T-cell (primary cell): ENCODE measurements at regions not wholly inside any gene's neighbourhood (a gene's known extent, or its start where the extent isn't known, plus 50 kb on each side); places are given as distances from the start of the nearest gene placed in this dataset.

Experiments used
- ATAC-seq, 4 experiments: fragments of 200-7000 bp in 3 of 4; fragments of 150-1000 bp in 1 of 4; cut with Tn5 transposase; replicated peaks in 1 of 4; 1 replicate in 3 of 4; 2 replicates in 1 of 4; pipeline ENCODE4 v1.10.0; 2021; ENCODE audit warnings: moderate library complexity in 3 of 4, mild to moderate bottlenecking in 2 of 4, moderate number of reproducible peaks in 1 of 4
- CTCF ChIA-PET, 2 donors: fragments of 300-600 bp; sonication (Branson Sonifier 250); formaldehyde crosslinking; loops; one replicate each; lab custom pipeline; 2022; ENCODE audit warnings: antibody characterized with exemption in 2 of 2; lab: Charles Lee
- POLR2A ChIA-PET, 2 donors: fragments of 300-600 bp; sonication (Branson Sonifier 250); formaldehyde crosslinking; loops; one replicate each; lab custom pipeline; 2022; ENCODE audit warnings: antibody characterized with exemption in 2 of 2; lab: Charles Lee
- DNase-seq, 35 experiments: peaks; one replicate each; pipeline versions ENCODE4 v3.0.0 to v3.0.0-alpha.2; 2013 to 2023
- H3K27ac ChIP-seq: one replicate; pipeline ENCODE4 v1.5.1; 2013; ENCODE audit warnings: low read length
- H3K27me3 ChIP-seq, 2 experiments: replicated peaks in 1 of 2; 1 replicate in 1 of 2; 2 replicates in 1 of 2; pipeline versions ENCODE4 v1.6.1 to v1.7.0; 2013; ENCODE audit warnings: low read length in 1 of 2, mixed read lengths in 1 of 2; ENCODE audit not compliant: control insufficient read depth in 2 of 2, insufficient read depth in 2 of 2; ENCODE audit errors: extremely low read depth in 1 of 2
- H3K36me3 ChIP-seq, 2 donors: 1 replicate in 1 of 2; 2 replicates in 1 of 2; pipeline versions ENCODE4 v1.6.1 to v1.7.0; 2013; ENCODE audit warnings: low read length in 1 of 2; ENCODE audit not compliant: control insufficient read depth in 2 of 2, insufficient read depth in 1 of 2; ENCODE audit errors: extremely low read depth in 1 of 2
- H3K4me1 ChIP-seq, 2 experiments: 1 replicate in 1 of 2; 2 replicates in 1 of 2; pipeline versions ENCODE4 v1.6.1 to v1.7.0; 2013; ENCODE audit warnings: low read length in 2 of 2, mixed read lengths in 1 of 2; ENCODE audit not compliant: insufficient read depth in 2 of 2, control insufficient read depth in 1 of 2; ENCODE audit errors: extremely low read depth in 1 of 2
- H3K4me3 ChIP-seq, 2 donors: 1 replicate in 1 of 2; 2 replicates in 1 of 2; pipeline versions ENCODE4 v1.5.1 to v1.7.0; 2013; ENCODE audit warnings: mild to moderate bottlenecking in 2 of 2, low read length in 1 of 2, moderate library complexity in 1 of 2; ENCODE audit not compliant: control insufficient read depth in 1 of 2; ENCODE audit errors: extremely low read depth in 1 of 2
- H3K9me3 ChIP-seq: 2 replicates; pipeline ENCODE4 v1.7.0; 2013
- H3K27ac Mint-ChIP-seq, 2 donors: one replicate each; pipeline ENCODE4 v1.8.0; 2020 to 2021; ENCODE audit warnings: mild to moderate bottlenecking in 2 of 2, mixed read lengths in 2 of 2
- H3K27me3 Mint-ChIP-seq, 2 donors: one replicate each; pipeline ENCODE4 v1.8.0; 2021 to 2022; ENCODE audit warnings: mixed read lengths in 2 of 2
- H3K36me3 Mint-ChIP-seq: one replicate; pipeline ENCODE4 v1.8.0; 2021; ENCODE audit warnings: mixed read lengths
- H3K4me1 Mint-ChIP-seq, 3 donors: one replicate each; pipeline ENCODE4 v1.8.0; 2020 to 2022; ENCODE audit warnings: mixed read lengths in 3 of 3, mild to moderate bottlenecking in 1 of 3
- H3K4me3 Mint-ChIP-seq, 3 donors: one replicate each; pipeline ENCODE4 v1.8.0; 2020 to 2022; ENCODE audit warnings: mild to moderate bottlenecking in 3 of 3, mixed read lengths in 3 of 3, moderate library complexity in 3 of 3
- H3K9me3 Mint-ChIP-seq, 3 donors: one replicate each; pipeline ENCODE4 v1.8.0; 2020 to 2022; ENCODE audit warnings: mixed read lengths in 3 of 3
- WGBS: methylation state at CpG from one replicate; pipeline ENCODE4 v1.1.5; 2013; ENCODE audit warnings: missing lambda C conversion rate; ENCODE audit not compliant: insufficient coverage; 5-methylcytosine and 5-hydroxymethylcytosine counted together

GRCh38 chr2:23007631-23008235 lies 377.2 kb upstream of the KLHL29 start:
- H3K27me3 ChIP-seq, result no peaks in the 10 kb centered on the region
- H3K4me1 ChIP-seq, result no peaks in the 10 kb centered on the region
- no peak for DNase-seq
- WGBS, result no CpG with 5 or more reads among the region's 1 CpG
- H3K9me3 Mint-ChIP-seq, result peaks cover 0 to 4% (median 4%) of the 10 kb centered on the region in 3 donors
- no peak for ATAC-seq
- no peaks in the 10 kb centered on the region for H3K36me3 Mint-ChIP-seq
- H3K4me3 Mint-ChIP-seq, result no peak overlapping the region
- no peaks in the 10 kb centered on the region for H3K9me3 ChIP-seq
- no peaks in the 10 kb centered on the region for H3K4me1 Mint-ChIP-seq
- H3K27ac Mint-ChIP-seq, result no peak overlapping the region
- no peaks in the 10 kb centered on the region for H3K36me3 ChIP-seq
- H3K27me3 Mint-ChIP-seq, result no peaks in the 10 kb centered on the region
- ChIA-PET CTCF (no interaction called here), POLR2A (no interaction called here)
- no peak overlapping the region for H3K27ac ChIP-seq
- no peak overlapping the region for H3K4me3 ChIP-seq

GRCh38 chr2:23008440-23008839 lies 376.5 kb upstream of the KLHL29 start:
- Mint-ChIP-seq H3K4me1 (no peaks in the 10 kb centered on the region), H3K36me3 (no peaks in the 10 kb centered on the region), H3K9me3 (peaks cover 0 to 4% (median 4%) of the 10 kb centered on the region in 3 donors), H3K27ac (no peak overlapping the region), H3K27me3 (no peaks in the 10 kb centered on the region), H3K4me3 (no peak overlapping the region)
- ChIA-PET POLR2A (no interaction called here), CTCF (no interaction called here)
- DNase-seq (no peak), ATAC-seq (no peak)
- no peak overlapping the region for H3K4me3 ChIP-seq
- H3K27ac ChIP-seq, result no peak overlapping the region
- no peaks in the 10 kb centered on the region for H3K9me3 ChIP-seq
- H3K4me1 ChIP-seq, result no peaks in the 10 kb centered on the region
- 76% methylated on average over 3 of the region's 6 CpGs for WGBS
- no peaks in the 10 kb centered on the region for H3K36me3 ChIP-seq
- H3K27me3 ChIP-seq, result no peaks in the 10 kb centered on the region

- CTCF ChIA-PET, result no interaction called here
- H3K4me3 ChIP-seq, result no peak overlapping the region
- H3K4me3 Mint-ChIP-seq, result no peak overlapping the region
- DNase-seq (no peak), ATAC-seq (no peak)
- no peaks in the 10 kb centered on the region for H3K27me3 Mint-ChIP-seq
- no peak overlapping the region for H3K27ac ChIP-seq
- POLR2A ChIA-PET, result no interaction called here
- H3K9me3 Mint-ChIP-seq, result peaks cover 0 to 4% (median 4%) of the 10 kb centered on the region in 3 donors
- no peaks in the 10 kb centered on the region for H3K36me3 ChIP-seq
- H3K27me3 ChIP-seq, result no peaks in the 10 kb centered on the region
- no peaks in the 10 kb centered on the region for H3K9me3 ChIP-seq
- WGBS, result 91% methylated on average over 7 of the region's 7 CpGs
- no peaks in the 10 kb centered on the region for H3K36me3 Mint-ChIP-seq
- H3K27ac Mint-ChIP-seq, result no peak overlapping the region
- H3K4me1 ChIP-seq, result no peaks in the 10 kb centered on the region
- H3K4me1 Mint-ChIP-seq, result no peaks in the 10 kb centered on the region
These were observed 376.0 kb upstream of the KLHL29 start for GRCh38 chr2:23008951-23009350.

GRCh38 chr2:23009545-23010149 lies 375.3 kb upstream of the KLHL29 start:
- no peak for ATAC-seq

GRCh38 chr2:23012499-23012898 lies 372.5 kb upstream of the KLHL29 start:
- no peak overlapping the region for H3K4me3 ChIP-seq
- H3K27me3 Mint-ChIP-seq, result peaks cover 0 to 6% of the 10 kb centered on the region in 2 donors
- H3K27ac Mint-ChIP-seq, result no peak overlapping the region
- H3K4me3 Mint-ChIP-seq, result no peak overlapping the region
- no peaks in the 10 kb centered on the region for H3K9me3 ChIP-seq
- no peak overlapping the region for H3K27ac ChIP-seq
- no peaks in the 10 kb centered on the region for H3K4me1 Mint-ChIP-seq
- no peaks in the 10 kb centered on the region for H3K36me3 Mint-ChIP-seq
- ATAC-seq, result no peak
- DNase-seq, result no peak
- no peaks in the 10 kb centered on the region for H3K4me1 ChIP-seq
- H3K9me3 Mint-ChIP-seq, result peaks cover 0 to 4% (median 0%) of the 10 kb centered on the region in 3 donors
- H3K36me3 ChIP-seq, result no peaks in the 10 kb centered on the region
- CTCF ChIA-PET, result no interaction called here
- POLR2A ChIA-PET, result no interaction called here
- WGBS, result no CpG with 5 or more reads among the region's 2 CpGs
- H3K27me3 ChIP-seq, result peaks cover 0 to 3% of the 10 kb centered on the region in 2 experiments

More at GRCh38 chr2:23009545-23010149, 375.3 kb upstream of the KLHL29 start:
- H3K9me3 Mint-ChIP-seq, result peaks cover 0 to 4% (median 0%) of the 10 kb centered on the region in 3 donors
- no peaks in the 10 kb centered on the region for H3K4me1 Mint-ChIP-seq
- Histone ChIP-seq H3K9me3 (no peaks in the 10 kb centered on the region), H3K36me3 (no peaks in the 10 kb centered on the region), H3K4me3 (no peak overlapping the region), H3K27me3 (no peaks in the 10 kb centered on the region), H3K4me1 (no peaks in the 10 kb centered on the region), H3K27ac (no peak overlapping the region)
- no peak overlapping the region for H3K4me3 Mint-ChIP-seq
- H3K27me3 Mint-ChIP-seq, result no peaks in the 10 kb centered on the region
- 96% methylated on average over 2 of the region's 7 CpGs for WGBS
- no peaks in the 10 kb centered on the region for H3K36me3 Mint-ChIP-seq
- DNase-seq, result no peak
- ChIA-PET CTCF (no interaction called here), POLR2A (no interaction called here)
- H3K27ac Mint-ChIP-seq, result no peak overlapping the region

GRCh38 chr2:23015651-23016200 lies 369.3 kb upstream of the KLHL29 start:
- no peaks in the 10 kb centered on the region for H3K4me1 Mint-ChIP-seq
- H3K36me3 ChIP-seq, result no peaks in the 10 kb centered on the region
- CTCF ChIA-PET, result no interaction called here
- no peak for ATAC-seq
- no peak overlapping the region for H3K27ac Mint-ChIP-seq
- no peak overlapping the region for H3K27ac ChIP-seq
- H3K4me3 Mint-ChIP-seq, result no peak overlapping the region
- no peaks in the 10 kb centered on the region for H3K4me1 ChIP-seq
- H3K4me3 ChIP-seq, result no peak overlapping the region
- DNase-seq, result no peak
- peaks cover 0 to 6% of the 10 kb centered on the region in 2 donors for H3K27me3 Mint-ChIP-seq
- POLR2A ChIA-PET, result no interaction called here
- peaks cover 0 to 3% of the 10 kb centered on the region in 2 experiments for H3K27me3 ChIP-seq
- no peaks in the 10 kb centered on the region for H3K36me3 Mint-ChIP-seq
- WGBS, result 86% methylated on average over 1 of the region's 7 CpGs
- peaks cover 0 to 4% (median 0%) of the 10 kb centered on the region in 3 donors for H3K9me3 Mint-ChIP-seq
- no peaks in the 10 kb centered on the region for H3K9me3 ChIP-seq
